ELR (cell line): ENCODE measurements at regions not wholly inside any gene's neighbourhood (a gene's known extent, or its start where the extent isn't known, plus 50 kb on each side); places are given as distances from the start of the nearest gene placed in this dataset.
A peak's percentile ranks its signal among the peaks of the same experiment; 100 is the strongest.

Experiments used
- DNase-seq: peaks from one replicate; pipeline ENCODE4 v3.0.0-alpha.2; 2015; ENCODE audit warnings: low read depth

DNA sequence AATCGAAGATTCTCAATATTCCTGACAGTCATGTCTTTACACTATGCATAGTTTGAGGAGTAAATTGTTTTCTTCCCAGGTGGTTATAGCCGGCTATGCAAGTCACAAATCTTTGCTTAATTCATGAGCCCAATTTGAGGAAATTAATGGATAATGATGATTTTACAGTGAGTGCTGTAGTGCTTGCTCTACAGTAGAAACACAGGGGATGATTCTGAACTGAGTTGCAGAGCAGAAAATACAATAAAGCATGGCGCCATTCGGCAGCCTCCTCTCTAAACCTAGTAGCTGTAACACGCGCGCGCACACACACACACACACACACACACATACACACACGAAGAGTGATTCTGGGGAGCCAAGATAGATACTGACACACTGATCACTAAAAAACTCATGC lies 181.7 kb upstream of the DPH6 start:
- DNase-seq = no peak

GRCh38 chr15:35728219-35728940 lies 182.4 kb upstream of the DPH6 start:
- no peak for DNase-seq

- no peak for DNase-seq
Observed at GRCh38 chr15:35736150-35736549, 190.2 kb upstream of the DPH6 start.

GRCh38 chr15:35737441-35737840 lies 191.5 kb upstream of the DPH6 start:
- peak; percentile 24 for DNase-seq

- peak; percentile 78 for DNase-seq
Observed at GRCh38 chr15:35738370-35738769, 192.4 kb upstream of the DPH6 start.

DNA sequence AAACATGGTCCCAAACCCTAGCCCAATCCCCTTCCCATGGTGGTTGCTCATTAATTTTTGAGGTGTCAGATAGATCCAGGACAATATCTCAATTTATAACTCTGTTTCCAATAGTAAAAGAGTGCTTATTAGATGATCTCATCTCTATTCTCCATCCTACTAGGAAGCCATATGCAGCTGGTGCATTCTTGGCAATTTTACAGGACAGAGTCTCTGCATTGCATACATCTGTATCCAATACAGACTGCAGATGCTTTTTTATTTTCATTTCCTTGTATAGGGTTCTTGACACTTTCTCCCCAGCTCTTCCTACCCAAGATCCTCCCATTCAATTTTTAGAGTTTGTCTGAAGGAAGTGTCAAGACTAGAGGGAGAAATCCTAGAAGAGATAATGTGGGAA lies 194.8 kb upstream of the DPH6 start:
- DNase-seq = no peak

- no peak for DNase-seq
Observed at GRCh38 chr15:35741395-35741794, 195.4 kb upstream of the DPH6 start.

- no peak for DNase-seq
Observed at GRCh38 chr15:35741881-35742280, 195.9 kb upstream of the DPH6 start.

DNA sequence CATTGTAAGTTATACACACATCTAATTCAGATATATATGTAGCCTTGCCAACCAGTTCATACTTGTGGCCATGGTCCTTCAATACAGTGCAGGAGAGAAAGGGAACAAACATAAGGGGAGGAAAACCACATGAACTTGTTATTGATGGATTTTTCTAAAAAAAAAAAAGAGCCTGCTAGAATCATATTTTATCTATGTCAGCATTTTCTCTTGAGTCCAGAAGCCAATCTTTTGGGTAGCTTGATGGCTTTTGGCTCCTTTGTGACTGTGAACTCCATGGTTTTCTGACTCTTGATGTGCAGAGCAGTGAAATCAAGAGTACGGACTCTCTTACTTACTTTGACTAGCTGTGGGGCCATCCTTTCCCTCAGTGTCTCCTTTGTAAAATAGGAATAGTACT lies 197.4 kb upstream of the DPH6 start:
- no peak for DNase-seq

DNA sequence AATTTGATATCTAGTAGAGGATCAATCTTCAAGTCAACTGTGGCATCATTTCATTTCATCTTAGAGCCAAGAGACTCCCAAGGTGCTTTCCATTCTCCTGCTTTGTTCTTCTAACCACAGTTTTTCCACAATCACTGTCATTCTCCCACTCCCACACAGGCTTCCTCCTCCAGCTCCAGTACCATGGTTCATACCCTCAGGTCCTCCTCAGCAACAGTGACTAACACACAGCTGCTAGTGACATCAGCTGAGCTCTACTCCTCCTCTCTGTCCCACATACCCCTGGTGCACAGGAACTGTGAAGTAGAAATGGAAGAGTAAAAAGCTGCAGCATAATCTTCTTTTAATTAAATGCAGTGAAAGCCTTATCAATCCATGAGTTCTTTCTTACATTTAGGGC lies 200.2 kb upstream of the DPH6 start:
- peak; percentile 13 for DNase-seq

GRCh38 chr15:35748105-35748504 lies 202.1 kb upstream of the DPH6 start:
- no peak for DNase-seq

- no peak for DNase-seq
Observed at GRCh38 chr15:35750051-35750450, 204.1 kb upstream of the DPH6 start.

DNA sequence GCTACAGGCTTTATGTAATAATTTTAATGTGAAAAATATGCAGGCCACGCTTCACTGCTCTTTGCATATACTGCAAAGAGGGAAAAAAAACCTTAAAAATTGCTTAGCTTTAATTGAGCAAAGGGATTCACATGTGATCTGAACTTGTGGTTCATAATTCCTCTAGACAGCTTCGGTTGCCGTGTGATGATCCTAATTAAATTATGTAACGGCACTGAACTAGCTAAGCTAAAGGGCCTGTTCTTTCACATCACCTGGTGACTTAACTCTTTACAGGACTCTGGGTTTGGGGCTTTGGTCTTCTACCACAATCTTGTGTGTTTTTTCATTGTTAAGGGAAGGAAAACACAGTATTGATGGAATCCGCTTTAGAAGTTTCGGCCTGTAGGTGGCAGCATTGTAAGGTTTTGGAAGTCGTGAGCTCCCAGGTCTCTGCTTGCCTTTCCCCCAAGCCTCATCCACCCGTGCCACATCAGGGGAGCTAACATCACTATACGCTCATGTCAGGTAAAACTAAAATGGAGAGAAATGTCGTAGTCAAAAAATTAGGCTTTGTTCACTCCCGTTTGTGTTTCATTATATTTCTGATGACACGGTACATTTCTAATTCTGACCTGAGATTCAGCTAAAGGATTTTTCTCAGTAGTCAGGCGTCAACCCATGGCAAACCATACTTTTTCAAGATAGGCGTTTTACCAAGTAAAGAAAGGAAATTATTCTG lies 205.6 kb upstream of the DPH6 start:
- DNase-seq = peak; percentile 65

DNA sequence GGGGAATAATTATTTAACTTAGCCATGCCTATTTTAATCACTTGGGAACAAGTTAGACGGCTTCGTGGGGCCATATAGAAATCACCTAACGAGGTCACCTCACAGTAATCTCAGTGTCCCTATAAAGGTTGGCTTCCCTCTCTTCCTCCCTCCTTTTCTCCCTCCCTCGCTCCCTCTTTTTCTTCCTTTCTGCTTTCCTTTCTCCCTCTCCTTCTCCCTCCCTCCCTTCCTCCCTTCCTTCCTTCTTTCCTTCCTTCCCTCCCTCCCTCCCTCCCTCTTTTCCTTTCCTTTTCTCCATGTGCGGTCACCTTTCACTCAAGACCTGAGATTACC lies 206.1 kb upstream of the DPH6 start:
- no peak for DNase-seq

GRCh38 chr15:35753486-35753885 lies 207.5 kb upstream of the DPH6 start:
- DNase-seq = peak; percentile 6

DNA sequence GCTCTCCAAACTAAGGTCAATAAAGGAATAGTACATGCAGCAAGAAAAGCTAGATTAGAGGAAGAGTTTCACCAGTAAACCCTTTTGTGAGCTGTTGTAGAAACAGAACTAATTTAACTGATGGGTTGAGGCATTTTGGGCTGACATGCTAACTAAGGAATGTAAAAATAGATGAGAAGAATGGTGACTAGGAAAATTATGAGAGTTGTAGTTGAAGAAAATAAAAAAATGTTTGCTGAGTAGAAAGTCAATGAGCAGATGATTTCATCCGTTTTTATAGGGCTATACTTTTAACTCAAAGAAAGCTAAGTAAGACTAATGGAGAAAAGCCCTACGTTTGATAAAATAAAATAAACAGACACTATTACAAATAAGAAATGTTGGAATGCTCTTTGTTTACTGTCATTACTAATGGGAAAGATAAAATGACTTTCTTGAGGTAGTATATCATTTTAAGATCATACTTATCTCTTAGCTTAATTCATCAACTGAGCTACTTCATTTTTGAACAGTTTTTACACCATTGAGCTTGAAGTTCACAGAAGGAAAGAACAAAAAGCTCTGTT lies 209.4 kb upstream of the DPH6 start:
- no peak for DNase-seq

DNA sequence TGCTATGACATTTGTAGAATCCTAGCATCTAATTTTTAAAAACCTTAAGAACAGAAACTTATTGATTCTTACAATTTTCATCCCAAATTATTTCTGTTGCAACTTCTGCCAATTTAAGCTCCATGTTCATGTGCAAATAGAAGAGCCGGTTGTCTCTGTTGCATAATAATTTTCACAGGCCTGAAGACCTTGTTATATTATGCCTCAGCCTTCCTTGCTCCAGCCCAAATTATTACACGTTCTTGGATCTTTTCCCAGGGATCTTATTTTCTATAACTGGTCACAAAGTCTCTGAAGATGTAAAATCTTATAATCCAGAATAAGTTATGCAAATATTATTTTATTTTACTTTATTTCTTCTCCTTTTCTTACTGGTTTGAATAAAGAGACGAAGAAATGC lies 210.7 kb upstream of the DPH6 start:
- no peak for DNase-seq

- no peak for DNase-seq
Observed at GRCh38 chr15:35757361-35757760, 211.4 kb upstream of the DPH6 start.

- DNase-seq = no peak
Observed at GRCh38 chr15:35757765-35758164, 211.8 kb upstream of the DPH6 start.

DNA sequence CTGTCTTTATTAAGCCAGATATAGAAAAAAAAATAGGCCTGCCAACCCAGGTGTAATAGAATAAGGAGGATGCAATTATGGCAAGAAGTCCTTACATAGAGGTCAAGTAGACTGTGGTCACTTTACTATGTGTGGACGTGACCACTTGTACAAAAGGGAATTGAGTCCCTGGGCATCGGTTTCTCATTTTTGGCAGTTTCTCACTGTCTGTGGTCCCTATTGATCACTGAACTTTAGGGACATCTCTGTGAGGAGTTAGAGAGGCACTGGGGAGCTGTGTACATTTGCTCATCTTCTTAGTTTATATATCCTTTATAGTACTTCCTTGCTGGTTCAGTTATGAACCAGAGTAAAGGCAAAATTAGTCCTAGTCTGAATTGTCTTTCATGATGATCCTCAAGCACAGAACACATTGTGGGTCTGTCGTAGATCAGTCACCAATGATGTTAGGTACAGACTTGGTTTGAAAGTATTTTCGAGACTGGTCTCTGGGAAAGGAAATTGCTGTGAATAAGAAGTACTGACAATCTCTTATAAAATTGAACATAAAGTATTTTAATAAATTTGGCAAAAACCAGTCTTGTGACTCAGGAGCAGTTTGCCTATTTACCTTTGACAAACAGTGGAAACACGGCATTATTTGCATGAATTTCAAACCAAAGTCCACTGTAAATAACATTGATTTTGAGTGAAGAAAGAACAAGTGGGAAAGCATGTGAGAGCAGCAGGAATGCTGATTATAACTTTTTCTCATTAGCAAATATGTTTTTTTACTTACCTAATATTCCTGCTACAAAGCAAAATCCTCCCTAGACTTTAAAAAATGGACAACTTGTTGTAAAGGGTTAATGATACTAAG lies 218.9 kb upstream of the DPH6 start:
- no peak for DNase-seq

GRCh38 chr15:35768949-35769348 lies 223.0 kb upstream of the DPH6 start:
- no peak for DNase-seq

- DNase-seq = no peak
Observed at GRCh38 chr15:35769656-35770055, 223.7 kb upstream of the DPH6 start.
